Naive B cell (primary cell): ENCODE measurements at regions not wholly inside any gene's neighbourhood (a gene's known extent, or its start where the extent isn't known, plus 50 kb on each side); places are given as distances from the start of the nearest gene placed in this dataset.
A peak's percentile ranks its signal among the peaks of the same experiment; 100 is the strongest.
"Not testable (repeated sequence)": the region's sequence is repeated elsewhere in the genome, so short reads cannot be mapped to it uniquely, and the experiment has no call there.

Source experiments
- ATAC-seq, 2 donors: fragments of 150-1000 bp; cut with Tn5 transposase; 2 replicates each; pipeline ENCODE4 v1.10.0; 2021; ENCODE audit warnings: low read depth in 2 of 2, mild to moderate bottlenecking in 2 of 2, moderate library complexity in 2 of 2
- DNase-seq: peaks from one replicate; pipeline ENCODE4 v3.0.0; 2022
- H3K27ac Mint-ChIP-seq, 6 donors: one replicate each; pipeline ENCODE4 v1.8.0; 2020 to 2022; ENCODE audit warnings: mild to moderate bottlenecking in 6 of 6, mixed read lengths in 6 of 6, moderate library complexity in 5 of 6, inconsistent platforms in 2 of 6
- H3K27me3 Mint-ChIP-seq, 3 donors: one replicate each; pipeline ENCODE4 v1.8.0; 2021 to 2022; ENCODE audit warnings: mixed read lengths in 3 of 3, mild to moderate bottlenecking in 1 of 3
- H3K36me3 Mint-ChIP-seq, 2 donors: one replicate each; pipeline ENCODE4 v1.8.0; 2020 to 2022; ENCODE audit warnings: mixed read lengths in 2 of 2, inconsistent platforms in 1 of 2, mild to moderate bottlenecking in 1 of 2
- H3K4me1 Mint-ChIP-seq, 3 donors: one replicate each; pipeline ENCODE4 v1.8.0; 2020 to 2022; ENCODE audit warnings: mixed read lengths in 3 of 3, inconsistent platforms in 1 of 3, mild to moderate bottlenecking in 1 of 3, moderate library complexity in 1 of 3
- H3K4me3 Mint-ChIP-seq, 8 donors: one replicate each; pipeline ENCODE4 v1.8.0; 2020 to 2022; ENCODE audit warnings: mild to moderate bottlenecking in 8 of 8, mixed read lengths in 8 of 8, moderate library complexity in 8 of 8, inconsistent platforms in 2 of 8
- H3K9me3 Mint-ChIP-seq, 7 donors: one replicate each; pipeline ENCODE4 v1.8.0; 2020 to 2022; ENCODE audit warnings: mixed read lengths in 7 of 7, mild to moderate bottlenecking in 5 of 7, inconsistent platforms in 2 of 7, moderate library complexity in 1 of 7

GRCh38 chr7:69108097-69108496 lies 490.2 kb upstream of the AUTS2 start:
- Mint-ChIP-seq H3K4me3 (no peak overlapping the region), H3K27ac (peak overlapping the region in 1 of 6 donors; percentile 66), H3K4me1 (no peaks in the 10 kb centered on the region), H3K27me3 (peaks cover 0 to 13% (median 0%) of the 10 kb centered on the region in 3 donors), H3K9me3 (peaks cover 0 to 9% (median 3%) of the 10 kb centered on the region in 7 donors), H3K36me3 (no peaks in the 10 kb centered on the region)
- ATAC-seq (no peak), DNase-seq (no peak)

GRCh38 chr7:69109246-69109645 lies 489.0 kb upstream of the AUTS2 start:
- H3K27ac Mint-ChIP-seq = no peak overlapping the region
- DNase-seq = no peak
- no peak overlapping the region for H3K4me3 Mint-ChIP-seq
- peaks cover 0 to 13% (median 0%) of the 10 kb centered on the region in 3 donors for H3K27me3 Mint-ChIP-seq
- no peaks in the 10 kb centered on the region for H3K4me1 Mint-ChIP-seq
- no peaks in the 10 kb centered on the region for H3K36me3 Mint-ChIP-seq
- ATAC-seq = no peak
- H3K9me3 Mint-ChIP-seq = peaks cover 0 to 9% (median 3%) of the 10 kb centered on the region in 7 donors

GRCh38 chr7:69109879-69110278 lies 488.4 kb upstream of the AUTS2 start:
- Mint-ChIP-seq H3K9me3 (peaks cover 0 to 9% (median 3%) of the 10 kb centered on the region in 7 donors), H3K27ac (no peak overlapping the region), H3K4me3 (no peak overlapping the region), H3K36me3 (no peaks in the 10 kb centered on the region), H3K4me1 (no peaks in the 10 kb centered on the region), H3K27me3 (peaks cover 0 to 13% (median 0%) of the 10 kb centered on the region in 3 donors)
- DNase-seq (no peak), ATAC-seq (no peak)

- H3K27ac Mint-ChIP-seq = peak overlapping the region in 1 of 6 donors; percentile 78
- no peak for DNase-seq
Observed at GRCh38 chr7:69110450-69111050, 487.7 kb upstream of the AUTS2 start.

GRCh38 chr7:69114374-69114773 lies 483.9 kb upstream of the AUTS2 start:
- H3K27me3 Mint-ChIP-seq = peaks cover 0 to 13% (median 0%) of the 10 kb centered on the region in 3 donors
- ATAC-seq (no peak), DNase-seq (no peak)
- no peaks in the 10 kb centered on the region for H3K4me1 Mint-ChIP-seq
- peaks cover 0 to 5% (median 0%) of the 10 kb centered on the region in 7 donors for H3K9me3 Mint-ChIP-seq
- no peak overlapping the region for H3K4me3 Mint-ChIP-seq
- H3K36me3 Mint-ChIP-seq = no peaks in the 10 kb centered on the region
- H3K27ac Mint-ChIP-seq = no peak overlapping the region

More at GRCh38 chr7:69110450-69111050, 487.7 kb upstream of the AUTS2 start:
- Mint-ChIP-seq H3K4me1 (no peaks in the 10 kb centered on the region), H3K4me3 (no peak overlapping the region), H3K9me3 (peaks cover 0 to 9% (median 3%) of the 10 kb centered on the region in 7 donors), H3K36me3 (no peaks in the 10 kb centered on the region), H3K27me3 (peaks cover 0 to 13% (median 0%) of the 10 kb centered on the region in 3 donors)
- ATAC-seq = no peak

- no peaks in the 10 kb centered on the region for H3K4me1 Mint-ChIP-seq
- H3K4me3 Mint-ChIP-seq = no peak overlapping the region
- DNase-seq = no peak
- ATAC-seq = no peak
- no peaks in the 10 kb centered on the region for H3K36me3 Mint-ChIP-seq
- H3K27me3 Mint-ChIP-seq = peaks cover 0 to 16% (median under 1%) of the 10 kb centered on the region in 3 donors
- no peak overlapping the region for H3K27ac Mint-ChIP-seq
- H3K9me3 Mint-ChIP-seq = peaks cover 0 to 5% (median 0%) of the 10 kb centered on the region in 7 donors
Observed at GRCh38 chr7:69115788-69116187, 482.5 kb upstream of the AUTS2 start.

GRCh38 chr7:69116196-69116595 lies 482.1 kb upstream of the AUTS2 start:
- H3K27ac Mint-ChIP-seq, ATAC-seq, DNase-seq, H3K4me3 Mint-ChIP-seq, H3K9me3 Mint-ChIP-seq, H3K4me1 Mint-ChIP-seq, H3K36me3 Mint-ChIP-seq: not testable (repeated sequence)
- peaks cover 0 to 17% (median 4%) of the 10 kb centered on the region in 3 donors for H3K27me3 Mint-ChIP-seq

- peaks cover 0 to 1% (median 0%) of the 10 kb centered on the region in 3 donors for H3K4me1 Mint-ChIP-seq
- no peak overlapping the region for H3K27ac Mint-ChIP-seq
- no peaks in the 10 kb centered on the region for H3K36me3 Mint-ChIP-seq
- DNase-seq (no peak), ATAC-seq (no peak)
- H3K27me3 Mint-ChIP-seq = peaks cover 11 to 28% (median 18%) of the 10 kb centered on the region in 3 donors
- H3K4me3 Mint-ChIP-seq = no peak overlapping the region
- H3K9me3 Mint-ChIP-seq = no peaks in the 10 kb centered on the region
Observed at GRCh38 chr7:69122953-69123352, 475.3 kb upstream of the AUTS2 start.

- ATAC-seq = no peak
- Mint-ChIP-seq H3K9me3 (no peaks in the 10 kb centered on the region), H3K4me1 (peaks cover 0 to 1% (median 0%) of the 10 kb centered on the region in 3 donors), H3K27me3 (peaks cover 17 to 27% (median 18%) of the 10 kb centered on the region in 3 donors), H3K27ac (no peak overlapping the region), H3K36me3 (no peaks in the 10 kb centered on the region), H3K4me3 (no peak overlapping the region)
- no peak for DNase-seq
Observed at GRCh38 chr7:69126896-69127479, 471.3 kb upstream of the AUTS2 start.

GRCh38 chr7:69129524-69129923 lies 468.8 kb upstream of the AUTS2 start:
- Mint-ChIP-seq H3K36me3 (peaks cover 0 to 5% of the 10 kb centered on the region in 2 donors), H3K27ac (no peak overlapping the region), H3K9me3 (no peaks in the 10 kb centered on the region), H3K4me3 (no peak overlapping the region), H3K27me3 (peaks cover 17 to 38% (median 27%) of the 10 kb centered on the region in 3 donors), H3K4me1 (peaks cover 0 to 4% (median 0%) of the 10 kb centered on the region in 3 donors)
- no peak for ATAC-seq
- no peak for DNase-seq

GRCh38 chr7:69129951-69130350 lies 468.3 kb upstream of the AUTS2 start:
- H3K4me1 Mint-ChIP-seq = peaks cover 0 to 6% (median 0%) of the 10 kb centered on the region in 3 donors

GRCh38 chr7:69130396-69130795 lies 467.9 kb upstream of the AUTS2 start:
- ATAC-seq = no peak
- Mint-ChIP-seq H3K27ac (no peak overlapping the region), H3K36me3 (peaks cover 0 to 12% of the 10 kb centered on the region in 2 donors), H3K9me3 (no peaks in the 10 kb centered on the region), H3K27me3 (peaks cover 15 to 41% (median 29%) of the 10 kb centered on the region in 3 donors), H3K4me1 (peaks cover 0 to 10% (median under 1%) of the 10 kb centered on the region in 3 donors), H3K4me3 (no peak overlapping the region)
- no peak for DNase-seq

More at GRCh38 chr7:69129951-69130350, 468.3 kb upstream of the AUTS2 start:
- Mint-ChIP-seq H3K9me3 (no peaks in the 10 kb centered on the region), H3K27ac (peak overlapping the region in 1 of 6 donors; percentile 2), H3K4me3 (no peak overlapping the region), H3K27me3 (peaks cover 14 to 38% (median 27%) of the 10 kb centered on the region in 3 donors), H3K36me3 (peaks cover 0 to 9% of the 10 kb centered on the region in 2 donors)
- ATAC-seq (no peak), DNase-seq (no peak)

- H3K4me3 Mint-ChIP-seq = peak overlapping the region in 1 of 8 donors; percentile 63
- H3K36me3 Mint-ChIP-seq = peaks cover 8 to 31% of the 10 kb centered on the region in 2 donors
- peaks cover 10 to 27% (median 12%) of the 10 kb centered on the region in 3 donors for H3K4me1 Mint-ChIP-seq
Observed at GRCh38 chr7:69134316-69134715, 464.0 kb upstream of the AUTS2 start.

GRCh38 chr7:69147631-69148030 lies 450.6 kb upstream of the AUTS2 start:
- ATAC-seq (no peak), DNase-seq (no peak)
- Mint-ChIP-seq H3K27me3 (peaks cover 6 to 44% (median 10%) of the 10 kb centered on the region in 3 donors), H3K36me3 (peaks cover 0 to 9% of the 10 kb centered on the region in 2 donors), H3K27ac (no peak overlapping the region), H3K9me3 (peaks cover 3 to 11% (median 4%) of the 10 kb centered on the region in 7 donors), H3K4me1 (peaks cover 0 to 11% (median 7%) of the 10 kb centered on the region in 3 donors), H3K4me3 (no peak overlapping the region)

More at GRCh38 chr7:69134316-69134715, 464.0 kb upstream of the AUTS2 start:
- Mint-ChIP-seq H3K27me3 (peaks cover 11 to 38% (median 20%) of the 10 kb centered on the region in 3 donors), H3K9me3 (peaks cover 8 to 22% (median 15%) of the 10 kb centered on the region in 7 donors), H3K27ac (peak overlapping the region in 1 of 6 donors; percentile 70)
- DNase-seq (no peak), ATAC-seq (no peak)
